Fibroblast of mammary gland (primary cell): ENCODE measurements at regions not wholly inside any gene's neighbourhood (a gene's known extent, or its start where the extent isn't known, plus 50 kb on each side); places are given as distances from the start of the nearest gene placed in this dataset.
"Not testable (repeated sequence)": the region's sequence is repeated elsewhere in the genome, so short reads cannot be mapped to it uniquely, and the experiment has no call there.

ENCODE experiments used
- DNase-seq: peaks from one replicate; pipeline ENCODE4 v3.0.0-alpha.2; 2010; ENCODE audit warnings: low read depth
- H3K4me3 ChIP-seq: 2 replicates; pipeline ENCODE4 v1.5.1; 2011; ENCODE audit warnings: low read depth, mild to moderate bottlenecking, low read length, moderate library complexity; ENCODE audit not compliant: control insufficient read depth
- TF ChIP-seq, protein P1 (sequence below): conservative IDR thresholded peaks from 2 replicates; pipeline ENCODE4 v1.5.1; 2011; ENCODE audit warnings: low read depth, low read length, inconsistent platforms; ENCODE audit not compliant: control insufficient read depth, insufficient read depth

DNA sequence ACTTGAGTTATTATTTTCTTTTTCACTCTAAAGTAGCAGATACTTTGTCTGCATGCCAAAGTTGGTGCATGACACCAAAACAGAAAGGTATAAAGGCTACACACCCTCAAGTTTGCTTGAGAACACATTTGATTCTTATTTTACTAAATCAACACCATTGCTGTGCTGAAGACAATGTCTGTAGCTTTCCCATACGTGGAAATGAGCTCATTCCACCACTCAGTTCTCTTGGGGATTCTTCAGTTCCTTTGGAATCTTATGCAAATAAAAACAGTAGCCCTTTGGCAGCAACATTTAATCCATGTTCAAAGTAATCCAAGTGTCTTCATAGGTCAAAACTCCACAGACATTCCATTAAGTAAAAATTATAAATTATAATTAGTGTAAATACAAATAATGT is 264.9 kb downstream of the TLE1 start:
- no peak overlapping the region for H3K4me3 ChIP-seq
- DNase-seq: peak; percentile 67
- TF ChIP-seq, protein P1, sequence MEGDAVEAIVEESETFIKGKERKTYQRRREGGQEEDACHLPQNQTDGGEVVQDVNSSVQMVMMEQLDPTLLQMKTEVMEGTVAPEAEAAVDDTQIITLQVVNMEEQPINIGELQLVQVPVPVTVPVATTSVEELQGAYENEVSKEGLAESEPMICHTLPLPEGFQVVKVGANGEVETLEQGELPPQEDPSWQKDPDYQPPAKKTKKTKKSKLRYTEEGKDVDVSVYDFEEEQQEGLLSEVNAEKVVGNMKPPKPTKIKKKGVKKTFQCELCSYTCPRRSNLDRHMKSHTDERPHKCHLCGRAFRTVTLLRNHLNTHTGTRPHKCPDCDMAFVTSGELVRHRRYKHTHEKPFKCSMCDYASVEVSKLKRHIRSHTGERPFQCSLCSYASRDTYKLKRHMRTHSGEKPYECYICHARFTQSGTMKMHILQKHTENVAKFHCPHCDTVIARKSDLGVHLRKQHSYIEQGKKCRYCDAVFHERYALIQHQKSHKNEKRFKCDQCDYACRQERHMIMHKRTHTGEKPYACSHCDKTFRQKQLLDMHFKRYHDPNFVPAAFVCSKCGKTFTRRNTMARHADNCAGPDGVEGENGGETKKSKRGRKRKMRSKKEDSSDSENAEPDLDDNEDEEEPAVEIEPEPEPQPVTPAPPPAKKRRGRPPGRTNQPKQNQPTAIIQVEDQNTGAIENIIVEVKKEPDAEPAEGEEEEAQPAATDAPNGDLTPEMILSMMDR: no peak

DNA sequence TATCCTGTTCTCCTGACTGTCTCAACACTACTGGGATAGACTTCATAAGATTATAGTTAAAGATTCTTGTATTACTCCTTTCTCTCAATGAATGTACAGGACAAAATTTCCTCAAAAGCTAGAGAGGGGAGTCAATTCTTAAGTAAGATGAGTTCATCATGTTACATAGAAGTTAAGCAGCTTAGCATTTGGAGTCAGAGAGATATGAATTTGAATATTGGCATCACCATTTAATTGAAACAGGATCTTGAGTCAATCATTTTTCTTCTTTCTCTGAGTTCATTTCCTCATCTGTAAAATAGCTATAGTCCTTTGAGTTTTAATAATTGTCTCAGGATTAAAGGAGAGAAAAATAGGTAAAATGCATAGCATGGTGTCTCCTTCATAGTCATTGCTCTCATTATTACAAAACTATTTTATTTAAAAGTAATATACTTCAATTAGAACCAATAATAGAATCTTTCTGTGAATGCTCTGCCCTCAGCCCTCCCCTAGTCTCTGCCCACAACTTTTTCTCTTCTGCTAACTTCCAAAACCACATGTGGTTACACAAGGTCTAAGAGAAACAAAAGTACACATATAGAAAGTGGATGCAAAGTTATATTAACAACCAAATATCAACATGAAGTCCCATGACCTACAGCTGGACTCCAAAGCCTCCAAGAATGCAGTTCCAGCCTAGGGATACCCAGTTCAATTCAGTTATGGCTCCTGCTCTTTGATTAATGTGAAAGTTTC is 265.6 kb downstream of the TLE1 start:
- TF ChIP-seq, protein P1: no peak
- DNase-seq: no peak
- H3K4me3 ChIP-seq: no peak overlapping the region

DNA sequence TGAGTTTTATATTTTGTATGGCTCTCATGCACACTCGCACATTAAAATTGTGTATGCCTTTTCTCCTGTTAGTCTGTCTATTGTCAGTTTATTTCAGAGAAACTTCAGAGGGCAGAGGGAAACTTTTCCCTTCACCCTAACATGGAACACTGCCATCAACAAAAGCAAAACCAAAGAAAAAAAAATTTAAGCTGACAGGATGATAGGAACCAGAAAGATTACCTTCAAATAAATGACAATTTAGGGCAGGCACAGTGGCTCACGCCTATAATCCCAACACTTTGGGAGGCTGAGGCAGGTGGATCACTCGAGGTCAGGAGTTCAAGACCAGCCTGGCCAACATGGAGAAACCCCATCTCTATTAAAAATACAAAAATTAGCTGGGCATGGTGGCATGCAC is 268.3 kb downstream of the TLE1 start:
- not testable (repeated sequence) for DNase-seq, H3K4me3 ChIP-seq

DNA sequence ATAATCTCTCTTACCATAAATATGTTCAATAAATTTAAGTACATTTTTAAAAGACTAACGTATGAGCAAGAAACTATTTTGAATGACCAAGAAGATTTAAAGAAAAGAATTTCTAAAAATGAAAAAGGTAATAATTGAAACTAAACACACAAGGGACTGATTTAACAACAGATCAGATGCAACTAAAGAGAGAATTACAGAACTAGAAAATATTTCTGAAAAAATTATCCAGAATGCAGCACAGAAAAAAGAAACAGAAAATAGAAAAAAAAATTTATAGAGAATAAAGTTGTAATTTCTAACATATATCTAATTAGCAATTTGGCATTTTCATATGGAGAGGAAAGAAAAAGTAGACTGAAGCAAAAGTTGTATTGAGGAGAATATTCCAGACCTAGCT is 269.3 kb downstream of the TLE1 start:
- TF ChIP-seq, protein P1: no peak
- H3K4me3 ChIP-seq: no peak overlapping the region
- DNase-seq: no peak

DNA sequence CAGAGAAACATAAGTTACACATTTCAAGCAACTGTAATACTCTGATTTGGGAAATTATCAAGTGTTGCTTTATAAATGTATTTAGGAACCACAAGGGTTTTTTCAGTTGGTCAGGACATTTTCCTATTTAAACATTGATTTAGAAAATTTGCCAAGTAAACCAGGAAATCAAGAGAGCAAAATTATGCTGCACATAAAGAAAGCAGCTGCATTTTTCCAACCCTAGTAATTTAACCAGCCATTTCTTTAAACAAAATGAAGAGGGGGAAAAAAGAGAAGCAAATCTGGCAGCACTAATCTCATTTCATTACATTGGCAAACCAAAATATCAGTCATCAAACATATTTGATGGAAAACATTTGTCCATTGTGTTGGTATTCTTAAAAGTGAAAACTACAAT is 271.4 kb downstream of the TLE1 start:
- TF ChIP-seq, protein P1: no peak
- H3K4me3 ChIP-seq: no peak overlapping the region
- no peak for DNase-seq

DNA sequence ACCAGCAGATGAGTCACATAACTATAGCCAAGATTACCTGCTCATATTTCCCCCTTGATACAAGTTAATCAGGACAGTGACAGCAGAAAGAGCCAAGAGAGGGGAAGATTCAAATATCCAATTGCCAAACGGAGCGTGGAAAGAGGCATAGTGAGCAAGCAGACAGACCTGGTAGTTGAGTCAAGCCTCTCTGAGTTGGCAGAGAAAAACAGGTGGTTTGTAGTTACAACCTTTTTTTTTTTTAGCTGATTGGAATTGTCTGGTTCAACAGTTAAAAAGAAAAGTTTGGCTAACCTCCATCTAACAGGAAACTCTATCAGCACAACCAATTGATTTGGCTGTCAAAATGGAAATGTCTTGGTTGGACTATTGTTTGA is 272.1 kb downstream of the TLE1 start:
- TF ChIP-seq, protein P1: no peak
- H3K4me3 ChIP-seq: no peak overlapping the region
- no peak for DNase-seq

DNA sequence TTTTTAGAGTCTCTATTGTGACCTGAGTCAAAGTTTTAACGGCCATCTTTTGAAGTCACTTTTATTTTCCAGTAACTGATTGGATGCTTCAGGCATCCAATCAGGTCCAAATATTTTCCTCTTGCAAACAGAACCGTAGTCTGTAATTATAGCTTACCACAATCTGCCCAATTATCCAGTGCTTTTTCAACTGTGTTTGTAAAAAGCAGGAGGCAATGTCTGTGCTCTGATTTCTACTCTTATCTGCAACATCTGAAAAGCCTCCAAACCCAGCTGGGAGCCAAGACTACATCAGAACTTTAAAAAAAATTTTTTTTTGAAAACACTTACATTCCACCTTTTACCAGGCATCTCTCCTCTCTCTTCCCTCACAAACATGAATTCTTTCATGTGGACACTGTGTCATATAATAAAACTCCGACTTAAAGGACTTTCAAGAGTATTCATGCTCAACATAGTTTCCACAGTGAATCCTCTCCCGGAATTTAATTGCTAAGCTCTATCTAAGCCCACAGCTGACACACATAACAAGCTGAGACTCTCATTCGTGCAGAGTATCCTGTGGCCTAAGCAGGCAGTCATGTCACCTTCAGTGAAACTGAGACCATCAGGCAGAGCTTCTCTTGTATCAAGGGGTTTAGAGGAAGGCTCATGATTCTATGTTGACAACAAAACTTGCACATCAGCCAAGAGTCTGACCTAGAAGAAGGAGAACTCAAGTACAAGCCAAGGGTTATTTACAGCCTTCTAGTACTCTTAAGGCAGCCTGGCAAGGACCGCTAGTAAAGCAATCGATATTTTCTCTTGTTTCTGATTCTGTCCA is 272.7 kb downstream of the TLE1 start:
- H3K4me3 ChIP-seq: no peak overlapping the region
- no peak for DNase-seq
- TF ChIP-seq, protein P1: no peak
